ENCODE measurements at regions not wholly inside any gene's neighbourhood (a gene's known extent, or its start where the extent isn't known, plus 50 kb on each side); places are given as distances from the start of the nearest gene placed in this dataset.

DNA sequence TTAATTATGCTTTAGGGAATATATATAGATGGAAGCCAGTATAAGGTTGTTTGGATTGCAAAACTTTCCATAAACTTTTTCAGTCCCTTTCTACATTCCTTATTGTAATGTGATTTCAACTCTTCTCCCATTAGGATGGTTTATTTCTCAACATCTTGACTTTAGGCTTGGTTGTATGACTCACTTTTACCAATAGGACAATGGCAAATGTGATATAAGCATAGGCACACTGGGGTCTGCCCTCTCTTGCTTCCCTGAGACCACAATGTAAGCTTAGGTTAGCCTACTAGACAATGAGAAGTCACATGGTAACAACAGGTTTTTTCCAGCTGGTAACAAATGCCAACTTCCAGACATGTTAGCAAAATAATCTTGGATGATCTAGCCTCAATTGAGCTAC, 163.3 kb upstream of the RBPJ start:
- TF ChIP-seq SPI1 (IDR thresholded peaks at IDR 0.05; ENCODE audit: borderline replicate concordance, low read depth) (no peak), GABPA (IDR thresholded peaks at IDR 0.05; ENCODE audit: low read depth) (no peak), POLR2AphosphoS5 (IDR thresholded peaks at IDR 0.05; ENCODE audit: low read depth) (no peak)
- TF ChIP-seq, protein P1, sequence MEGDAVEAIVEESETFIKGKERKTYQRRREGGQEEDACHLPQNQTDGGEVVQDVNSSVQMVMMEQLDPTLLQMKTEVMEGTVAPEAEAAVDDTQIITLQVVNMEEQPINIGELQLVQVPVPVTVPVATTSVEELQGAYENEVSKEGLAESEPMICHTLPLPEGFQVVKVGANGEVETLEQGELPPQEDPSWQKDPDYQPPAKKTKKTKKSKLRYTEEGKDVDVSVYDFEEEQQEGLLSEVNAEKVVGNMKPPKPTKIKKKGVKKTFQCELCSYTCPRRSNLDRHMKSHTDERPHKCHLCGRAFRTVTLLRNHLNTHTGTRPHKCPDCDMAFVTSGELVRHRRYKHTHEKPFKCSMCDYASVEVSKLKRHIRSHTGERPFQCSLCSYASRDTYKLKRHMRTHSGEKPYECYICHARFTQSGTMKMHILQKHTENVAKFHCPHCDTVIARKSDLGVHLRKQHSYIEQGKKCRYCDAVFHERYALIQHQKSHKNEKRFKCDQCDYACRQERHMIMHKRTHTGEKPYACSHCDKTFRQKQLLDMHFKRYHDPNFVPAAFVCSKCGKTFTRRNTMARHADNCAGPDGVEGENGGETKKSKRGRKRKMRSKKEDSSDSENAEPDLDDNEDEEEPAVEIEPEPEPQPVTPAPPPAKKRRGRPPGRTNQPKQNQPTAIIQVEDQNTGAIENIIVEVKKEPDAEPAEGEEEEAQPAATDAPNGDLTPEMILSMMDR (IDR thresholded peaks at IDR 0.05; ENCODE audit: insufficient read depth, low read length) = no peak
- TF ChIP-seq, protein P2, sequence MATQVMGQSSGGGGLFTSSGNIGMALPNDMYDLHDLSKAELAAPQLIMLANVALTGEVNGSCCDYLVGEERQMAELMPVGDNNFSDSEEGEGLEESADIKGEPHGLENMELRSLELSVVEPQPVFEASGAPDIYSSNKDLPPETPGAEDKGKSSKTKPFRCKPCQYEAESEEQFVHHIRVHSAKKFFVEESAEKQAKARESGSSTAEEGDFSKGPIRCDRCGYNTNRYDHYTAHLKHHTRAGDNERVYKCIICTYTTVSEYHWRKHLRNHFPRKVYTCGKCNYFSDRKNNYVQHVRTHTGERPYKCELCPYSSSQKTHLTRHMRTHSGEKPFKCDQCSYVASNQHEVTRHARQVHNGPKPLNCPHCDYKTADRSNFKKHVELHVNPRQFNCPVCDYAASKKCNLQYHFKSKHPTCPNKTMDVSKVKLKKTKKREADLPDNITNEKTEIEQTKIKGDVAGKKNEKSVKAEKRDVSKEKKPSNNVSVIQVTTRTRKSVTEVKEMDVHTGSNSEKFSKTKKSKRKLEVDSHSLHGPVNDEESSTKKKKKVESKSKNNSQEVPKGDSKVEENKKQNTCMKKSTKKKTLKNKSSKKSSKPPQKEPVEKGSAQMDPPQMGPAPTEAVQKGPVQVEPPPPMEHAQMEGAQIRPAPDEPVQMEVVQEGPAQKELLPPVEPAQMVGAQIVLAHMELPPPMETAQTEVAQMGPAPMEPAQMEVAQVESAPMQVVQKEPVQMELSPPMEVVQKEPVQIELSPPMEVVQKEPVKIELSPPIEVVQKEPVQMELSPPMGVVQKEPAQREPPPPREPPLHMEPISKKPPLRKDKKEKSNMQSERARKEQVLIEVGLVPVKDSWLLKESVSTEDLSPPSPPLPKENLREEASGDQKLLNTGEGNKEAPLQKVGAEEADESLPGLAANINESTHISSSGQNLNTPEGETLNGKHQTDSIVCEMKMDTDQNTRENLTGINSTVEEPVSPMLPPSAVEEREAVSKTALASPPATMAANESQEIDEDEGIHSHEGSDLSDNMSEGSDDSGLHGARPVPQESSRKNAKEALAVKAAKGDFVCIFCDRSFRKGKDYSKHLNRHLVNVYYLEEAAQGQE (IDR thresholded peaks at IDR 0.05; ENCODE audit: insufficient replicate concordance, low read depth) = no peak

All from HL-60 (cell line).